Omental fat pad (tissue), 3 donors: ENCODE measurements at regions not wholly inside any gene's neighbourhood (a gene's known extent, or its start where the extent isn't known, plus 50 kb on each side); places are given as distances from the start of the nearest gene placed in this dataset.

ENCODE experiments used
- ATAC-seq: fragments of 150-250 bp; one replicate; pipeline ENCODE4 v1.9.1; 2016; ENCODE audit warnings: mild to moderate bottlenecking, moderate library complexity; ENCODE audit not compliant: low FRiP score
- DNase-seq: peaks from one replicate; pipeline ENCODE4 v3.0.0-alpha.2; 2019; ENCODE audit warnings: low spot score
- CTCF ChIP-seq, 3 donors: fragments of 450-650 bp; IDR thresholded peaks; one replicate each; pipeline ENCODE4 v1.5.1; 2016 to 2017; ENCODE audit warnings: antibody characterized with exemption in 3 of 3, mild to moderate bottlenecking in 3 of 3, moderate library complexity in 2 of 3

- no peak for TF ChIP-seq CTCF (IDR thresholded peaks at IDR 0.05)
- DNase-seq (no peak), ATAC-seq (no peak)
Measured at GRCh38 chr6:170134471-170135440, 156.1 kb downstream of the DLL1 start.

- TF ChIP-seq CTCF (IDR thresholded peaks at IDR 0.05) = no peak
- DNase-seq (no peak), ATAC-seq (no peak)
Measured at GRCh38 chr6:170134031-170134470, 156.8 kb downstream of the DLL1 start.

- TF ChIP-seq CTCF (IDR thresholded peaks at IDR 0.05) = no peak
- DNase-seq = no peak
- ATAC-seq = no peak
Measured at GRCh38 chr6:170132561-170132991, 158.3 kb downstream of the DLL1 start.

GRCh38 chr6:170132011-170132521, 158.8 kb downstream of the DLL1 start:
- TF ChIP-seq CTCF (IDR thresholded peaks at IDR 0.05) = no peak
- DNase-seq (no peak), ATAC-seq (no peak)

GRCh38 chr6:170131351-170131750, 159.5 kb downstream of the DLL1 start:
- DNase-seq = peak; percentile 14
- no peak for TF ChIP-seq CTCF (IDR thresholded peaks at IDR 0.05)
- ATAC-seq = no peak

GRCh38 chr6:170130771-170131241, 160.1 kb downstream of the DLL1 start:
- no peak for ATAC-seq
- peak; percentile 8 for DNase-seq
- TF ChIP-seq CTCF (IDR thresholded peaks at IDR 0.05) = no peak
